CD4-positive, alpha-beta memory T cell (primary cell): ENCODE measurements at regions not wholly inside any gene's neighbourhood (a gene's known extent, or its start where the extent isn't known, plus 50 kb on each side); places are given as distances from the start of the nearest gene placed in this dataset.

Experiments used
- CTCF ChIA-PET: fragments of 350-600 bp; sonication (Branson Sonifier 250); formaldehyde crosslinking; loops from one replicate; lab custom pipeline; 2021; ENCODE audit warnings: inconsistent platforms; ENCODE audit not compliant: partially characterized antibody; lab: Charles Lee
- POLR2A ChIA-PET: fragments of 350-600 bp; sonication (Branson Sonifier 250); formaldehyde crosslinking; loops from one replicate; lab custom pipeline; 2021; ENCODE audit not compliant: partially characterized antibody; lab: Charles Lee
- DNase-seq, 5 donors: peaks; one replicate each; pipeline versions ENCODE4 v3.0.0 to v3.0.0-alpha.2; 2020 to 2022; ENCODE audit warnings: mixed read lengths in 1 of 5
- H3K27ac ChIP-seq: one replicate; pipeline ENCODE4 v1.7.0; 2013; ENCODE audit warnings: low read depth, low read length
- H3K27me3 ChIP-seq: 2 replicates; pipeline ENCODE4 v1.7.0; 2013; ENCODE audit warnings: mild to moderate bottlenecking, low read length, moderate library complexity; ENCODE audit not compliant: insufficient read depth
- H3K36me3 ChIP-seq: 2 replicates; pipeline ENCODE4 v1.7.0; 2013; ENCODE audit warnings: mild to moderate bottlenecking, low read length, moderate library complexity; ENCODE audit not compliant: insufficient read depth
- H3K4me1 ChIP-seq: 2 replicates; pipeline ENCODE4 v1.7.0; 2013; ENCODE audit warnings: mild to moderate bottlenecking, low read length, moderate library complexity; ENCODE audit not compliant: insufficient read depth
- H3K4me3 ChIP-seq, 2 donors: one replicate each; pipeline ENCODE4 v1.7.0; 2013; ENCODE audit warnings: low read length in 2 of 2, mild to moderate bottlenecking in 1 of 2
- H3K9me3 ChIP-seq, 2 donors: one replicate each; pipeline ENCODE4 v1.7.0; 2013; ENCODE audit warnings: low read length in 2 of 2, control low read depth in 1 of 2; ENCODE audit not compliant: control insufficient read depth in 1 of 2
- H3K27ac Mint-ChIP-seq, 7 donors: one replicate each; pipeline ENCODE4 v1.8.0; 2020 to 2021; ENCODE audit warnings: mixed read lengths in 7 of 7, mild to moderate bottlenecking in 6 of 7, inconsistent platforms in 3 of 7, moderate library complexity in 3 of 7
- H3K27me3 Mint-ChIP-seq, 2 donors: one replicate each; pipeline ENCODE4 v1.8.0; 2020 to 2021; ENCODE audit warnings: mixed read lengths in 2 of 2
- H3K36me3 Mint-ChIP-seq, 2 donors: one replicate each; pipeline ENCODE4 v1.8.0; 2020 to 2021; ENCODE audit warnings: mixed read lengths in 2 of 2, inconsistent platforms in 1 of 2, mild to moderate bottlenecking in 1 of 2
- H3K4me1 Mint-ChIP-seq, 4 donors: one replicate each; pipeline ENCODE4 v1.8.0; 2020 to 2021; ENCODE audit warnings: mixed read lengths in 4 of 4, mild to moderate bottlenecking in 1 of 4
- H3K4me3 Mint-ChIP-seq, 8 donors: one replicate each; pipeline ENCODE4 v1.8.0; 2020 to 2021; ENCODE audit warnings: mixed read lengths in 8 of 8, mild to moderate bottlenecking in 7 of 8, moderate library complexity in 6 of 8, inconsistent platforms in 3 of 8
- H3K9me3 Mint-ChIP-seq, 8 donors: one replicate each; pipeline ENCODE4 v1.8.0; 2020 to 2021; ENCODE audit warnings: mixed read lengths in 8 of 8, mild to moderate bottlenecking in 5 of 8, inconsistent platforms in 3 of 8, moderate library complexity in 1 of 8
- intact Hi-C: fragments of 100-400 bp; cut with micrococcal nuclease; formaldehyde crosslinking; loops from one replicate; pipeline ENCODE4 v1.15.1; 2023

DNA sequence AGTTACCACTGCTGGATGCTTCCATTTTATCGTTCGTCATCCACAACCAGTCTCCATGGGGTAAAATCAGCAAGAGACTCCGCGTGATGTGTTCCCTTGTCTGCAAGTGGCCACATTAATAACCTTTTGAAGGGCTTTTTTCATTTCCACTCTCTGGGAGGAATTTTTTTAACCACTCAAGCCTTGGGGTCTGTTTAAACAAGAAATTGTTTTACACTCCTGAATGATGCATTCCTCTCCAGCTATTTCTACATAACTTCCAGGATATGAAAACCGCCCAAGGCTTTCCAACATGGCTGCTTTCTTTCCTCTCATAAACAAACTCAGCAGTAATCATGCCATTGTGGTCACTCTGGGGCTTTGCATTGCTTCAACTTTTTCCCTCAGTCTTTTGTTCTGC is 217.2 kb upstream of the DAPK1 start:
- ChIA-PET CTCF (interaction anchor here (0.9 kb wide), 1 partner anchor 10 kb away, joined by 4 read pairs; no protein-coding TSS in a partner anchor), POLR2A (no interaction called here)
- Histone ChIP-seq H3K9me3 (no peaks in the 10 kb centered on the region), H3K4me3 (no peak overlapping the region), H3K27me3 (no peaks in the 10 kb centered on the region), H3K27ac (no peak overlapping the region), H3K36me3 (no peaks in the 10 kb centered on the region), H3K4me1 (peaks cover 19% of the 10 kb centered on the region)
- no peaks in the 10 kb centered on the region for H3K9me3 Mint-ChIP-seq
- peaks cover 3 to 6% of the 10 kb centered on the region in 2 donors for H3K27me3 Mint-ChIP-seq
- H3K27ac Mint-ChIP-seq = no peak overlapping the region
- H3K4me1 Mint-ChIP-seq = peaks cover 0 to 21% (median 8%) of the 10 kb centered on the region in 4 donors
- no peak for DNase-seq
- H3K4me3 Mint-ChIP-seq = no peak overlapping the region
- intact Hi-C loops = no loop called here
- no peaks in the 10 kb centered on the region for H3K36me3 Mint-ChIP-seq

DNA sequence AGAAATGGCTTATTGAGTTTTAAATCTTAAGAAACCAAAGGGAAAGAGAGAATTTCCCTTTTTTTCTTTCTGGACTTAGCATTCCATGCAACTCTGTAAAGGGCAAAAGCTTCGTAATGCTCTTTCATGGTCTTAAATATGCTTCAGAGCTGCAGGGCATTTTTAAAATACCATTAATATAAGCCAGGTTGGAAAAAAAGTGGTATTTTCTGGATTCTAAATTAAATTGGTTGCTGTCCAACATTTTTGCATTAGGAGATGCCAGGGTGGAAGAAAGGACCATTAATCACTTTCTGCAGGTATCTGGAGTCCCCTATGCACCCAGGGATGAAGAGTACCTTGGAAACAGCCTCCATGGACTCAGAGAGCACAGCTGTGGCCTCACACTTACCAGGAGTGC is 215.1 kb upstream of the DAPK1 start:
- no peaks in the 10 kb centered on the region for H3K36me3 Mint-ChIP-seq
- H3K9me3 Mint-ChIP-seq = no peaks in the 10 kb centered on the region
- peaks cover 7% of the 10 kb centered on the region for H3K4me1 ChIP-seq
- H3K27ac ChIP-seq = no peak overlapping the region
- H3K27me3 Mint-ChIP-seq = peaks cover 3 to 6% of the 10 kb centered on the region in 2 donors
- no peak overlapping the region for H3K4me3 ChIP-seq
- ChIA-PET POLR2A (no interaction called here), CTCF (no interaction called here)
- no peak for DNase-seq
- no peaks in the 10 kb centered on the region for H3K9me3 ChIP-seq
- no peaks in the 10 kb centered on the region for H3K36me3 ChIP-seq
- H3K4me3 Mint-ChIP-seq = no peak overlapping the region
- intact Hi-C loops = no loop called here
- H3K4me1 Mint-ChIP-seq = peaks cover 0 to 8% (median under 1%) of the 10 kb centered on the region in 4 donors
- H3K27me3 ChIP-seq = no peaks in the 10 kb centered on the region
- no peak overlapping the region for H3K27ac Mint-ChIP-seq

DNA sequence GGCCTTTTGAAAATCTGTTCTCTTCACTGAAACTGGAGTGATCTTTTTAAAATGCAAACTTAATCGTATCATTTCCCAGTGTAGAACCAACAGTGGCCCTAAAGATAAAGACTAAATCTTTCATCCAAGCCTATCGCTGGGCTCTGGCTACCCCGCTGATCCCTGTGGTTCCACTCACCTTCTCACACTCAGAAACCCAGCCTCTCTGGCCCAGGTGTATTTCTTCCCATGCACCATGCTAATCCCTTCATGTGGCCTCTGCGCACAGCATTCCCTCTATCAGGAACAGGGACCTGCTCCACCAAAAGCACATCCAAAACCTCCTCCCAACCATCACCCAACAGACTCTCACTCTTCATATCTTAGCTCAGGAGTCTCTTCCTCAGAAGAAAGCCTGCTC is 214.1 kb upstream of the DAPK1 start:
- DNase-seq = no peak
- ChIA-PET CTCF (no interaction called here), POLR2A (no interaction called here)
- H3K4me1 ChIP-seq = no peaks in the 10 kb centered on the region
- no peaks in the 10 kb centered on the region for H3K9me3 ChIP-seq
- H3K36me3 Mint-ChIP-seq = no peaks in the 10 kb centered on the region
- H3K27me3 ChIP-seq = no peaks in the 10 kb centered on the region
- no peaks in the 10 kb centered on the region for H3K36me3 ChIP-seq
- H3K27me3 Mint-ChIP-seq = peaks cover 1 to 6% of the 10 kb centered on the region in 2 donors
- H3K4me3 Mint-ChIP-seq = no peak overlapping the region
- no peaks in the 10 kb centered on the region for H3K9me3 Mint-ChIP-seq
- H3K27ac ChIP-seq = no peak overlapping the region
- no peaks in the 10 kb centered on the region for H3K4me1 Mint-ChIP-seq
- no peak overlapping the region for H3K4me3 ChIP-seq
- H3K27ac Mint-ChIP-seq = no peak overlapping the region
- intact Hi-C loops = no loop called here

DNA sequence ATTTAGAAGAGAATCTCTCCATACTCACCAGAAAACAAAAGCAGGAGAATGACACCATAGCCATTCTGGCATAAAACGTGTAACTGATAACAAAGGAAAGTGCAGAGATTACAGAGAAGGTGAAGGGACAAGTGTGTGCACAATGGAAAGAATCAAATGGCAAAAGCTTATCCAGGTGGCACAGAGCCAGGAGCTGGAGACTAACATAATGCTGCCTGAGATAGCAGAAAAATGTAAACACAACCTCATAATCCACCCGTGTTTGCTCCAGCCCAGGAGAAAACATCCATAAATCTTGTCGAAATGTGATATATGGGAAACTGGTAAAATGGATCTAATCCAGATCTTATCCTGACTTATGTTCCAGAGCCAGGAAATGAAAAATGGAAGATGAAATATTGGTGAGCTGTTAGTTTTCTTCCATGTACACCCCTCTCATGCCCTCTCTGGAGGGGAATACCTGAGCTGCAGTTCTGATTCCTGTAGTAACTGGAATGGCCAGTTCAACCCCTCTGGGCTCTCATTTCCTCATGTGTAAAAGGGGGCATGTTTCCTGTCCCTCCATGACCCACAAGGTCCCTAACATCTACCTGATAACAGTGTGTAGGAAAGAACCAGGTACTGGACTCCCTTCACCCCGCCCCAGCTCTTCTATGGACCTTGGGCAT is 212.3 kb upstream of the DAPK1 start:
- H3K9me3 Mint-ChIP-seq = no peaks in the 10 kb centered on the region
- no peaks in the 10 kb centered on the region for H3K4me1 Mint-ChIP-seq
- H3K4me3 Mint-ChIP-seq = no peak overlapping the region
- Histone ChIP-seq H3K9me3 (no peaks in the 10 kb centered on the region), H3K36me3 (no peaks in the 10 kb centered on the region), H3K4me1 (no peaks in the 10 kb centered on the region), H3K27me3 (no peaks in the 10 kb centered on the region), H3K27ac (no peak overlapping the region), H3K4me3 (no peak overlapping the region)
- no peak overlapping the region for H3K27ac Mint-ChIP-seq
- H3K27me3 Mint-ChIP-seq = peaks cover 1 to 6% of the 10 kb centered on the region in 2 donors
- ChIA-PET POLR2A (no interaction called here), CTCF (no interaction called here)
- DNase-seq = no peak
- intact Hi-C loops = no loop called here
- H3K36me3 Mint-ChIP-seq = no peaks in the 10 kb centered on the region

DNA sequence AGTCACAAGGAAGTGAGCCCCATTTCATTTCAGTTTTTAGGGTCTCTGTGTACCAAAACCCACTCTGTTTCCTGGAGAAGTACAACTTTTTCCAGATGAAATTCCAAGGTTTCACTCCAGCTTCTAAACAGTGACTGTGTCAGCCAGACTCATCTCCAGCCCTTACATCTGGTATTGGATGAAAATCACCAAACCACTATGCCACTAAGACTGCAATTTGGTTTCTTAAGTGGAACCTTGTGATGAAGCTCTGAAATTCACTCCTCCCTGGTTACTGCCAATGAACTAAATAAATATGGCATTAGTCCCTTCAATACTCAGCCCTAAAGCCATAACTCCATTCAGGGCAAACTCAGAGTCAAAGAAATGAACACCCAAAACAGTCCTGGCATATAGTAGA is 211.2 kb upstream of the DAPK1 start:
- Mint-ChIP-seq H3K4me1 (no peaks in the 10 kb centered on the region), H3K27ac (no peak overlapping the region), H3K36me3 (no peaks in the 10 kb centered on the region), H3K9me3 (peaks cover 0 to 2% (median 0%) of the 10 kb centered on the region in 8 donors), H3K27me3 (peaks cover 1 to 6% of the 10 kb centered on the region in 2 donors), H3K4me3 (no peak overlapping the region)
- Histone ChIP-seq H3K27ac (no peak overlapping the region), H3K27me3 (no peaks in the 10 kb centered on the region), H3K4me1 (no peaks in the 10 kb centered on the region), H3K4me3 (no peak overlapping the region), H3K36me3 (no peaks in the 10 kb centered on the region), H3K9me3 (no peaks in the 10 kb centered on the region)
- intact Hi-C loops = no loop called here
- CTCF ChIA-PET = no interaction called here
- no peak for DNase-seq
- POLR2A ChIA-PET = no interaction called here

DNA sequence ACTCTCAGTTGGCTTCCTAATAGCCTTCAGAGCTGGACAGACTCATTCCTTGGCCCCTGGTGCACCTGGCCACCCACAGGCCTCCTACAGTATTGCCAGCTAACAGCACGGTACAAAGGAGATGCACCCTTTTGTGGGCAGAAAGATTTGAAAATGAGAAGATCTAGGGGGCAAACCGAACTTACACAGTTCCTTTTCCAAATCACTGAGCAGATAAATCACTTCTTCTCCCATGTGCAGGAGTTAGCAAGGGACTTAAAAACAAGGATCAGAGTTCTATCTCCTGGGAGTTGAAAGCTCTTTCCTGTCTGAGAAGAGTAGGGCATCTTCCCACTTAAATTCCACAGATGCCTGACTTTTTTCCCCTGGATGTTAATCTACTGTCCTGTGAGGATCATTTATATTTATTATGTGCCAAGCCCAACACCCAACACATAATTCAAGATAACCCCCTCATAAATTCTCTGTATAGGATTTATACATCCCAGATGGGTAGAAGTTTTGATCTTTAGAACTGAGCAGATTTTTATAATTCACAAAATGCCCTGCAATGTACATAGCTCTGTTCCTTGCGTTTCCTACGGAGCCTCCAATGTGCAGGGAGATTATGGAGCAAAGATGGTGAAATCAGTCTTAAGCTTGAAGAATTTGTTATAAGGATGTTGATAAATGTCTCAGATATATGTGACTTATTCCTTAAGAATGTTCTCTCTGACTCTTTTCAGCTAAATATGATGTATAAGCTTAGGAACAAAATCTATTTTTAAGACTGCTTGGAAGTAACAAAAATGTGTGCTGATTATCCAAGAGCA is 207.2 kb upstream of the DAPK1 start:
- Histone ChIP-seq H3K36me3 (no peaks in the 10 kb centered on the region), H3K4me1 (no peaks in the 10 kb centered on the region), H3K9me3 (no peaks in the 10 kb centered on the region), H3K27ac (no peak overlapping the region), H3K27me3 (no peaks in the 10 kb centered on the region), H3K4me3 (no peak overlapping the region)
- peaks cover 0 to under 1% of the 10 kb centered on the region in 2 donors for H3K27me3 Mint-ChIP-seq
- CTCF ChIA-PET = interaction anchor here (0.8 kb wide), 1 partner anchor 10 kb away, joined by 4 read pairs; no protein-coding TSS in a partner anchor
- H3K27ac Mint-ChIP-seq = no peak overlapping the region
- POLR2A ChIA-PET = no interaction called here
- no peak for DNase-seq
- H3K4me1 Mint-ChIP-seq = no peaks in the 10 kb centered on the region
- no peak overlapping the region for H3K4me3 Mint-ChIP-seq
- no peaks in the 10 kb centered on the region for H3K36me3 Mint-ChIP-seq
- H3K9me3 Mint-ChIP-seq = peaks cover 0 to 9% (median 0%) of the 10 kb centered on the region in 8 donors
- intact Hi-C loops = no loop called here

DNA sequence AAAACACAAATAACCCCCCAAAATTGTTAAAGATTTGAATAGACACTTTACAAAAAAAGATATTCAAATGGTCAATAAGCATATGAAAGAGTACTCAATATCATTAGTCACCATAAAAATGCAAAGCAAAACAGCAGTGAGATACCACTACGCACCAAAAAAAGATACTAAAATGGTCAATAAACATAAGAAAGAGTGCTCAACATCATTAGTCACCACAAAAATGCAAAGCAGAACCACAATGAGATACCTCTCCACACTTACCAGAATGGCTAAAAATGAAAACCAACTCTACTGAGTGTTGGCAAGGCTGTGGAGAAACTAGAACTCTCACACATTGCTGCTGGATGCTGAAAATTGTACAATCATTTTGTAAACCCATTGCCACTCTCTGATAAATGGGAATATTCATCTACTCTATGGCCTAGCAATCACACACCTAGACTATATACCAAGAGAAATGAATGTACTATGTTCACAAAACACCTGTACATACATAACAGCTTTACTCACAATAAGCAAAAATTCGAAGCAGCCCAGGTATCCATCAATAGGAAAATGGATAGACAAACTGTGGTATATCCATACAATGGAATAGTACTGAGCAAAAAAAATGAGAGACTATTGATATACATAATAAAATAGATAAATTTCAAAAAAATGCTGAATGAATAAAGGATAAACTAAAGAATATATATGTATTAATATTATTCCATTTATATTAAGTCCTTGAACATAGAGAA is 205.0 kb upstream of the DAPK1 start:
- DNase-seq = no peak
- Histone ChIP-seq H3K27me3 (no peaks in the 10 kb centered on the region), H3K9me3 (no peaks in the 10 kb centered on the region), H3K36me3 (no peaks in the 10 kb centered on the region), H3K27ac (no peak overlapping the region), H3K4me3 (no peak overlapping the region), H3K4me1 (no peaks in the 10 kb centered on the region)
- no peak overlapping the region for H3K27ac Mint-ChIP-seq
- peaks cover 0 to 9% (median 0%) of the 10 kb centered on the region in 8 donors for H3K9me3 Mint-ChIP-seq
- peaks cover 0 to 3% of the 10 kb centered on the region in 2 donors for H3K27me3 Mint-ChIP-seq
- no peak overlapping the region for H3K4me3 Mint-ChIP-seq
- H3K36me3 Mint-ChIP-seq = no peaks in the 10 kb centered on the region
- H3K4me1 Mint-ChIP-seq = no peaks in the 10 kb centered on the region
- ChIA-PET POLR2A (no interaction called here), CTCF (no interaction called here)
- intact Hi-C loops = no loop called here
